ENCODE measurements at regions not wholly inside any gene's neighbourhood (a gene's known extent, or its start where the extent isn't known, plus 50 kb on each side); places are given as distances from the start of the nearest gene placed in this dataset.

GRCh38 chr4:53830511-53830910, 233.9 kb downstream of the CHIC2 start:
- no peak for TF ChIP-seq CTCF (IDR thresholded peaks at IDR 0.05; ENCODE audit: low read depth, low read length, missing control alignments)

GRCh38 chr4:53821179-53821851, 230.0 kb upstream of the LNX1 start:
- no peaks in the 10 kb centered on the region for H3K36me3 ChIP-seq (replicated peaks)
- H3K4me3 ChIP-seq (ENCODE audit: low read depth, low read length): no peak overlapping the region
- no peak for TF ChIP-seq CTCF (IDR thresholded peaks at IDR 0.05; ENCODE audit: low read depth, low read length, missing control alignments)
- in situ Hi-C loops (cut with HindIII; ENCODE audit: low pct_ligation_motif_present, low sequenced_read_pairs): no loop called here
- H3K27ac ChIP-seq: no peak overlapping the region
- H3K27me3 ChIP-seq (replicated peaks): no peaks in the 10 kb centered on the region
- no peak for DNase-seq

More at GRCh38 chr4:53830511-53830910, 233.9 kb downstream of the CHIC2 start:
- Histone ChIP-seq H3K4me3 (ENCODE audit: low read depth, low read length) (no peak overlapping the region), H3K27ac (no peak overlapping the region), H3K27me3 (replicated peaks) (no peaks in the 10 kb centered on the region), H3K36me3 (replicated peaks) (no peaks in the 10 kb centered on the region)
- no peak for DNase-seq
- in situ Hi-C loops (cut with HindIII; ENCODE audit: low pct_ligation_motif_present, low sequenced_read_pairs): no loop called here

GRCh38 chr4:53818104-53818503, 226.8 kb upstream of the LNX1 start:
- Histone ChIP-seq H3K27me3 (replicated peaks) (no peaks in the 10 kb centered on the region), H3K27ac (no peak overlapping the region), H3K4me3 (ENCODE audit: low read depth, low read length) (no peak overlapping the region), H3K36me3 (replicated peaks) (no peaks in the 10 kb centered on the region)
- no peak for TF ChIP-seq CTCF (IDR thresholded peaks at IDR 0.05; ENCODE audit: low read depth, low read length, missing control alignments)
- DNase-seq: no peak
- in situ Hi-C loops (cut with HindIII; ENCODE audit: low pct_ligation_motif_present, low sequenced_read_pairs): no loop called here

GRCh38 chr4:53816561-53816960, 225.3 kb upstream of the LNX1 start:
- no peak for TF ChIP-seq CTCF (IDR thresholded peaks at IDR 0.05; ENCODE audit: low read depth, low read length, missing control alignments)
- H3K27me3 ChIP-seq (replicated peaks): no peaks in the 10 kb centered on the region
- H3K27ac ChIP-seq: no peak overlapping the region
- no peak overlapping the region for H3K4me3 ChIP-seq (ENCODE audit: low read depth, low read length)
- H3K36me3 ChIP-seq (replicated peaks): no peaks in the 10 kb centered on the region
- no peak for DNase-seq
- in situ Hi-C loops (cut with HindIII; ENCODE audit: low pct_ligation_motif_present, low sequenced_read_pairs): no loop called here

GRCh38 chr4:53815281-53815680, 224.0 kb upstream of the LNX1 start:
- H3K27me3 ChIP-seq (replicated peaks): no peaks in the 10 kb centered on the region
- no peak for DNase-seq
- no peak overlapping the region for H3K27ac ChIP-seq
- H3K4me3 ChIP-seq (ENCODE audit: low read depth, low read length): no peak overlapping the region
- H3K36me3 ChIP-seq (replicated peaks): no peaks in the 10 kb centered on the region
- in situ Hi-C loops (cut with HindIII; ENCODE audit: low pct_ligation_motif_present, low sequenced_read_pairs): no loop called here
- no peak for TF ChIP-seq CTCF (IDR thresholded peaks at IDR 0.05; ENCODE audit: low read depth, low read length, missing control alignments)

GRCh38 chr4:53813998-53814397, 222.7 kb upstream of the LNX1 start:
- DNase-seq: no peak
- no peak overlapping the region for H3K4me3 ChIP-seq (ENCODE audit: low read depth, low read length)
- no peak for TF ChIP-seq CTCF (IDR thresholded peaks at IDR 0.05; ENCODE audit: low read depth, low read length, missing control alignments)
- H3K36me3 ChIP-seq (replicated peaks): no peaks in the 10 kb centered on the region
- H3K27me3 ChIP-seq (replicated peaks): no peaks in the 10 kb centered on the region
- H3K27ac ChIP-seq: no peak overlapping the region
- in situ Hi-C loops (cut with HindIII; ENCODE audit: low pct_ligation_motif_present, low sequenced_read_pairs): no loop called here

Measured in brain microvascular endothelial cell (primary cell).